Inferior parietal cortex (tissue), 1 donor: ENCODE measurements at regions not wholly inside any gene's neighbourhood (a gene's known extent, or its start where the extent isn't known, plus 50 kb on each side); places are given as distances from the start of the nearest gene placed in this dataset.
"Not testable (repeated sequence)": the region's sequence is repeated elsewhere in the genome, so short reads cannot be mapped to it uniquely, and the experiment has no call there.

Experiments used
- DNase-seq: peaks from one replicate; pipeline ENCODE4 v3.0.0-alpha.2; 2016; ENCODE audit errors: extremely low spot score

DNA sequence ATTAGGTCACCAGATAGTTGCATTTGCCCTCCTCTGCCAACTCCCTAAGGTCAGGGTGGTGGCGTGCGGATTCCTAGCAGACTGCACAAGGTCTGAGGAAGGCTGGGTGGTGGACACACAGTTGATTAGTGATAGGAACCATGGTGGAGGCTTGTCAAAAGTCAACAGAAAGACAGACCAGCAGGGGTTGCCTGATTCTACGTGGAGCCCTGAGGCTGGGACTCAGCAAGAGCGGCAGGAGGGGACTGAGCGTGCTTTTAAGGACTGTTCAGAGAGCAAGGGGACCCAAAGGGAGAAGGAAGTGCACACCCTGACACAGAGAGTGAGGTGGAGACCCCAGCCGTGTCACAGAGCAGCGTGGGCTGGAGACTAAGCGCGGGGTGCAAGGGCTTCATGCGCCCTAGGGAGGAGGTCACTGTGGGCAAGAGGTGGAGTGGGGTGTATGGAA, 513.2 kb downstream of the RNF144A start:
- no peak for DNase-seq

- no peak for DNase-seq
Measured at GRCh38 chr2:7430869-7431641, 513.8 kb downstream of the RNF144A start.

- DNase-seq: no peak
Measured at GRCh38 chr2:7432436-7432835, 515.2 kb downstream of the RNF144A start.

DNA sequence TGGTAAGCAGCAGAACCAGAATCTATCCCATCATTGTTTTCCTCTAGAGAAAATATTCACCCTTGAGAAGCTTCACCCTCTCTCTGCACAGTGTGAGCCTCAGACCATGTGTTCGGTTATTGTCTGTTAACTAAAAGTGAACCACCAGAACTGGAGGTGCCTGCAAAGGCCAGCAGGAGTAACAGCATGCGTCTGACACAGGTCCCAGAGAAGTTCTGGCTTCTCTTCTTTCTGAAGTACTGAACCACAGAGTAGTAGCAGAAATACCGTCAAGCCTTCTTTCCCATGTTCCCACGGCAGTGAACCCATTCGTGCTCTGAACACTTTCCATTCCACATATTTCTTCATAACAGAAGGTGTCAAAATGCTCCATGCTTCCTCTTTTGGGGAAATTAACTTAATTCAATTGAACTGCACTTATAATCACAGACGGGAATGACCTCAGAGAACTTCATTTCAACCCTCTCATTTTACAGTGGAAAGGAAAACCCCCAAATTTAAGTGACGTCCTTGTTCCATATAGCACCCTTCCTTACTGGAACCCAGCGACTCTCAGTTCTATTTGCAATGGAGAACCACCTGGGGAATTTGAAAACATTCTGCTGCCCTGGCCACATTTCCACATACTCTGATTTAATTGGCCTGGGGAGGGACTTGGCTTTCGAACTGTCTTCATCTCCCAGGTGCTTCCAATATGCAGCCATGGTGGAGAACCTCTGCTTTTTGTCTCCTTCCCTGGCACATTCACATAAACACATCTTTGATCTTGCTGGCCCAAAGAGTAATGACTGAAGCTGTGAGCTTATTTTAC, 519.1 kb downstream of the RNF144A start:
- DNase-seq: no peak

DNA sequence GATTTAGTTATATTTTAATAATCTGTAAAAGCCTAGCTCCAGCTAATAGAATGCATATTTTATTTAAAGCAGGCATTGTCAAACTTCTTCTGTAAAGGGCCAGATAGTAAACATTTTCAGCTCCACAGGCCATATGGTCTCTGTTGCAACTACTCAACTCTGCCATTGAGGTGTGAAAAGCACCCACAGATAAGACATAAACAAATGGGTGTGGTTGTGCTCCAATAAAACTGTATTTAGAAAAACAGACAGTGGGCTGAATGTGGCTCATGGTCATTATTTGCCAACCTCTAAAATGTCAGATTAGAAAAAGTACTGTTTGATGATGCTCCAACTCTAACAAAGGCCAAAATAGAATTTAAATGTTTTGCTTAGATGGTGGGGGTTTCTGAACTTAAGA, 519.9 kb downstream of the RNF144A start:
- no peak for DNase-seq

GRCh38 chr2:7437716-7438632, 520.8 kb downstream of the RNF144A start:
- no peak for DNase-seq

DNA sequence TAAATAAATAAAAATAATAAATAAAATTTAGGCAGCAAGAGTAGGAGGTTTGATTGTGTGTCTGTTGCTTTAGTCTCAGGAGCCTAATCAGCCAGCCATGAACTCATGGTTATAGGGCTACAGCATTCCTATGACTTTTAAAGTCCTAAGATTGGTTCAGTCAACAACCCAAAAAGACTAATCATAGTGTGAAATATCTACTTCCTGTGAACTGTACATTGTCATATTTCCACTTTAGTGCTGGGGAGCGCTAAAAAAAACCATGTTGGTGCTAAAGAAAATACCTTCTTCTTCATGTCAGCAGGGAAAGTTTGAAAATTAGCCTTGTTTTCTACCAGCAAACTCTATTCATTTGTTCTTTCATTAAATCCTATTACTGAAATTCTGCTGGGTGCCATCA, 521.6 kb downstream of the RNF144A start:
- no peak for DNase-seq

DNA sequence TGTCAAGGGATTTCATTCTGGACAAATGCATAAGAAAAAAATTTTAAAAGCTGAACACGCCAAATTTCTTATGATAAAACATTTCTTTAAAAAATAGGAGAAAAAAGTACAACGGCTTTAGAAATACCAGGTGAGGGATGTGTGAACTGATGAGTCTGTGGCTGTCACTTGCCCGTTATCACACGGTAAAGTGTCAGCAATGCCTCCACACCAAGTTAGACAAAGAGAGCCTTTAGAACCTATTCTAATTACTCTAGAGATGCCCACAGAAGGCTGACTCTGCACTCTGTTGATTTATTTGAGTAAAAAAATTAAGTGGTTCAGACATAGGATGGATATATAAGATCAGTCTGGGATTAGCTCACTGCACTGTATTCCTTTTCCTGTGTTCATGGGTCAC, 523.8 kb downstream of the RNF144A start:
- no peak for DNase-seq

DNA sequence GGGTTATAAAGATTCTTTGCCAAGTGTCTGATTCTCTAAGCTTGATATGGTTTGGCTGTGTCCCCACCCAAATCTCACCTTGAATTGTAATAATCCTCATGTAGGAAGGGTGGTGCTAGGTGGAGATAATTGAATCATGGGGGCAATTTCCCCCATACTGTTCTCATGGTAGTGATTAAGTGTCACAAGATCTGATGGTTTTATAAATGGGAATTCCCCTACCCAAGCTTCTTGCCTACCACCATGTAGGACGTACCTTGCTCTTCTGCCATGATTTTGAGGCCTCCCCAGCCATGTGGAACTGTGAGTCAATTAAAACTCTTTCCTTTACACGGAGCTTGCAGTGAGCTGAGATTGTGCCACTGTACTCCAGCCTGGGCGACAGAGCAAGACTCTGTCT, 524.6 kb downstream of the RNF144A start:
- not testable (repeated sequence) for DNase-seq

DNA sequence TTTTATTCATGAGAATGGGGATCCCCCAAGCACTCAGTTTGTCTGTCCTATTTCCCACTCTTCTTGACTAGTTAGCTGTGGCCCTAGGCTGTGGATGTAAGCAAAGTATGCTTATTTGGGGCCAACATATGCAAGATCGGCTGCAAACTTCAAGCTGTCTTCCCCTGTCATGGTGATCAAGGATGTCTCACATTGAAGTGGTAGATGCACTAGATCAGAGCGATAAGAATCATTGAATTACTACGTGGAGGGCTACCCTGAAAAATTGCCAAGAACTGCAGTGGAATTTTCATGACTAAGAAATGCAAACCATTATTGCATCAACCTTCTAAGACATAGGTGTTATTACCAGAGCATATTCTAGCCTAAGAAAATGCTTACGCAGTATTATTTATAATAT, 527.4 kb downstream of the RNF144A start:
- DNase-seq: no peak

DNA sequence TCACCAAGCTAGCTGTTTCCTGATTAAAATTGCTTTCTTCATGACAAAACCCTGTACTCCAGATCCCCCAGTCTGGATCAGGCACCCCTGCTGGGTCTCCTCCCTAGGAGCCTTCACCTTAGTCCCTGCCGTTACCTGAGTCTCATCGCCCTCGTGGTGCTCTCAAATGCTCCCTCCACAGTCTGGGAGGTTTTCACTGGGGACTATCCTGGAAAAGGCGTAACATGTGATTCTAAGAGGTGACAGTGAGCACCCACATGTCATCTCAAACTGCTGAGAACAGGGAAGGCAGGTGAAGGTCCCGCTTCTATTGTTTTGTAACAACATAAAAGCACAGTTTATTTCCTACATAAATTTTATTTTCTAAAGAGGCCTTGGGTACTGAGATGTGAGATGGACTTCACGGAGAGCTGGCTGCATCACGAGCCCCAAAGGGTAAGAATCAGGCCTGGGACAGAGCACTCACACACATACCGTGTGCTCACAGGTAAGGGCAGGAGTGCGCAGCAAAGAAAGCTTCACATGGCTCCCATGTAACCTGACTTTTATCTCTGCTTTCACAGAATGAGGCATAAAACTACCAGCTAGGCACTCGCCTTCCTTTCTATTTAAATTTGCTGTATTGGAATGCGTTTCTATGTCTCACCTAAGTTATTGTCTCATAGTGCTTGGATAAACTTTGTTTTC, 531.5 kb downstream of the RNF144A start:
- no peak for DNase-seq

- DNase-seq: no peak
Measured at GRCh38 chr2:7449298-7449697, 532.1 kb downstream of the RNF144A start.

DNA sequence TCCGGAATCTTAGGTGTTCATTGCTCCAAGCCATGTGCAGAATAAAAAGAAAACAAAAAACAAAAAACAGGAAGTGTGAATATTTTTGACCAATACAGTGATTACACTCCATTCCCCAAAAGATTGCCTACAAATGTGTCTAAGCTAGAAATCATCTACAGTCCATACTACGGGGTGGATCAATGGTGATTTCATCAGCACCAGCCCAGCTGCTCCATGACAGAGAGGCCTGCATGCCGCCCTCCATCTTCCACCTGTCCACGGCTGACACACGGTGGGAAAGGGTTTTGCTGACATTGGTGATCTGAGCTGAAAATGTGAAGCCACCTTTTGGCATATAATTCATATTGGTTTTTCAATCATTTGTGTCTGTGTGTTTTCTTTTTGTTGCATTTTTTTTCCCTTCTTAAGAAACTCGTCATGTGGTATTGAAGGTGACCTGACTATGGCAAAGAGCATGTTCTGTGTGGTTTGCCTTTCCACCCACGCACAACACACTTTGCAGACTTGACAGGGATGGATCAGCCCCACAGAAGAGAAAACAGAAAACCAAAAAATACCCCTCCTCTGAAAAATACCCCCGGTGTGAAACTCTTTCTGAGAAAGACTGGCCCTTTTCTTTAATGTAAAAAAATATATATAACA, 533.1 kb downstream of the RNF144A start:
- DNase-seq: no peak

DNA sequence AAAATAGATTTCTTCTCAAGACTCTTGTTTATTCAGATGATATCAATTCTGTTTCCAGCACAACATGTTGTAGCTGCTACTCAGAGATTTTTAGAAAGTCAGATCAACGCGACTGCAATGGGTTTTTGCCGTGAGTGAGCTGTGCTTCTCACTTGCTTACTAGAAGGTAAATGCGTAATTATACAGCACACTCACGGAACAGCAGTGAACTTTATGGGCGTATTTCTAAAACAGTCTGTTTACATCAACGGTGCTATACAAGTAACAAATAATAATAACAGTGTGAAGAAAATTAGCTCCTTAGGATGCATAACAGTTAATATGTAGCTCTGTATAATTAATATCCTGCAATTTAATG, 533.6 kb downstream of the RNF144A start:
- DNase-seq: no peak

DNA sequence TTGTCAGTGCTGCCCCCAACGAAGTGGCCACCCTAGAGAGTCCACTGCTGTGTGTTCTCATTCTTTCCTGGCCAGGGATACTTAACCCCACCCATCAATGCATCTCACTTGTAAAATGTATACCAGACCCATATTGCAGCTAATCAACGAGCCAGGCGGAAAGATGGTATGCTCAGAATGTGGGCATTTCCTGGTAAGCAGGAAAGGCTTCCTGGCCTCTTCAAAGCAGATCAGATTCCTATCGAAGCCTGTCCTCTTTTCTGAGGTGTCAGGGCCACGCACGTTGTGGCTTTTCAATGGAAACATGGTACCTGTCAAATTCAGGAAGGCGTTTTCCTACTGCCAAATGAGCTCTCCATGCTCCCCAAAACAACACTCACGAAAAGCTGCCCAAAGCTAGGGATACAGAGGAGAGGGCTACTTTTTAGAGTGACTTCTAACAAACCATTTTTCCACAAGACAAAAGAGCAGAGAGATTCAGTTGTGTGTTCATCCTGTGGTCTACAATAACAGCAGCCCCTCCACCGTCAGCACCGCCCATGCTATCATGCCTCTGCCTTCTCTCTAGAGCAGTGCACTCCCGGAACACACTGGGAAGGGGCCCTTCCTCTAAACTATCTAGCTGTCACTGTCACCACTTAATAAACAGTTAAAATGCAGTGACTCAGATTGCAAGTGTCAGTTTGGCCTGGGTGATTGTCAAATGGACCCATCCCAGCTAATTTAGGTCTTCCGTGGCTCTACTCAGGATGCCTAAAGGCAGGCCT, 535.1 kb downstream of the RNF144A start:
- no peak for DNase-seq

GRCh38 chr2:7454592-7454991, 537.4 kb downstream of the RNF144A start:
- no peak for DNase-seq

DNA sequence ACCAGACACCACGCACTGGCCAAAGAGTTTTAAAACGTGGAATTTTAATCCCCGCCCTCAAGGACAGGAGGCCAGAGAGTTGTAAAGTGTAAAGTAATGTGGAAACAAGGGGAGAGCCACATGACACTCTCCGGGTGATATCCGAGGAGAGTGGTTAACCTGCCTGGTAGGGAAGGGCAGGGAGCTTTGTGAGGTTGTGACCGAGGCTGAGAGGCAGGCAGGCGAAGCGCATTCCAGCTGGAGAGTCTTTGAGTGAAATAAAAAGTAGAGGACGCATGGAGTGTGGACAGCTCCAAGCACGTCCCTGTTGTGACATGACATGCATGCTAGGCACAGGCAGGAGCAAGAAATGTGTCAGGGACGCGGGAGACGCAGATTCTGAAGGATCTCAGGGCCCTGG, 539.5 kb downstream of the RNF144A start:
- DNase-seq: no peak

GRCh38 chr2:7458066-7458465, 540.9 kb downstream of the RNF144A start:
- no peak for DNase-seq

DNA sequence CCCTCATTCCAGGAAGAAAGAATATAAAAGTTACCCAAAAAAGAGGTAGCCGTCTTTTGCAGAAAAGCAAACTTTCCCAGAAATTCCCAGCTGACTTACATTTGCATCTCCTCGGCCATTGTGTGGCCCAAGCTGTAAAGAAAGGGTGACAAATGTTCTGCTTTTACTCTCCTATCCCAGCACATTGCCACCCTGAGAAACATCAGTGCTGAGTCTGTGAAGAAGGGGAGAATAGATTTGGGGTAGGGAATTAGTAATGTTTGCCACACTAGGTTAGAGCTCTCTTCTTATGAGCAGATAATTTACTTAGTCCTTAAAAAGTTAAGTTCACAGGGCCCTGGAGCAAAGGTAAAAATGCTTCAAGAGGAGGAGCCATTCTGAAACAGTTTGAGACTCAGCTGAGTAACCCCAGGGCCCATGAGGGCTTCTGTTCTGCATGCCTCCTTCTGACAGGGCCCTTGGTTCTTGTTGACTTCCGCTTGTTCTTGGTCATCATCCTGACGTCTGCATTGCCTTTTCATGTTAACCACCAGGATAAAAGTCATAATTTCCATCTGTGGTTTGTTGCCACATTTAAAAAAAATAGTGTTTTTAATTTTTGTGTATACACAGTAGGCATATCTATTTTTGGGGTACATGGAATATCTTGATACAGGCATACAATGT, 550.7 kb downstream of the RNF144A start:
- DNase-seq: no peak

- DNase-seq: no peak
Measured at GRCh38 chr2:7468448-7468828, 551.2 kb downstream of the RNF144A start.
